ENCODE measurements at regions not wholly inside any gene's neighbourhood (a gene's known extent, or its start where the extent isn't known, plus 50 kb on each side); places are given as distances from the start of the nearest gene placed in this dataset.

GRCh38 chr1:232145768-232146167, 484.2 kb downstream of the SIPA1L2 start:
- Histone ChIP-seq H3K14ac (ENCODE audit: insufficient read depth, low read length) (no peak overlapping the region), H4K8ac (replicated peaks; ENCODE audit: insufficient read length, low read depth, low read length) (no peak overlapping the region), H3K4me1 (ENCODE audit: insufficient read depth, low read length) (peaks cover 2% of the 10 kb centered on the region; the same call in 1 of the 2 replicates), H4K5ac (ENCODE audit: insufficient read length, low read depth, low read length) (no peak overlapping the region), H3K56ac (ENCODE audit: insufficient read length, low read depth, low read length) (no peak overlapping the region), H3K4me2 (ENCODE audit: insufficient read depth, insufficient read length, low read length) (no peak overlapping the region), H2BK5ac (ENCODE audit: insufficient read length, low read length) (no peak overlapping the region), H3K79me1 (ENCODE audit: insufficient read depth, low read depth, low read length, poor library complexity, severe bottlenecking) (no peaks in the 10 kb centered on the region), H3K27me3 (ENCODE audit: insufficient read depth, low read length) (no peaks in the 10 kb centered on the region), H3K4ac (ENCODE audit: low read depth, low read length) (no peak overlapping the region), H3K9me3 (ENCODE audit: control insufficient read depth, low read depth, low read length) (no peaks in the 10 kb centered on the region), H4K20me1 (ENCODE audit: control insufficient read depth, insufficient read depth, insufficient read length) (no peaks in the 10 kb centered on the region), H3T11ph (ENCODE audit: low read length) (no peak overlapping the region), H3K79me2 (ENCODE audit: insufficient read depth, low read length) (no peaks in the 10 kb centered on the region), H3K23ac (ENCODE audit: insufficient read length, low read depth, low read length) (no peak overlapping the region), H3K9ac (ENCODE audit: extremely low read depth, insufficient read length, low read length) (no peak overlapping the region), H2BK15ac (ENCODE audit: low read depth, low read length) (no peak overlapping the region), H2BK120ac (ENCODE audit: low read depth, low read length, poor library complexity, severe bottlenecking) (no peak overlapping the region), H2AK5ac (ENCODE audit: insufficient read length, low read length) (no peak overlapping the region), H2BK20ac (ENCODE audit: low read depth, low read length, poor library complexity, severe bottlenecking) (no peak overlapping the region), H2AFZ (ENCODE audit: low read length) (no peak overlapping the region), H4K91ac (ENCODE audit: insufficient read length, low read depth, low read length) (no peak overlapping the region), H3K18ac (ENCODE audit: insufficient read length, low read depth, low read length) (no peak overlapping the region), H2BK12ac (ENCODE audit: insufficient read length, low read depth, low read length) (no peak overlapping the region), H3K27ac (ENCODE audit: insufficient read length, low read depth, low read length) (no peak overlapping the region), H3K23me2 (ENCODE audit: insufficient read length, low read depth, low read length, poor library complexity, severe bottlenecking) (no peaks in the 10 kb centered on the region)
- H3K36me3 Mint-ChIP-seq (ENCODE audit: insufficient read depth in 1 of 3, low read depth in 3 of 3): peaks cover 2 to 12% (median 6%) of the 10 kb centered on the region in 3 experiments; a peak in 6 of 7 replicates
- H3K4me3 Mint-ChIP-seq: no peak overlapping the region
- peaks cover 0 to 5% of the 10 kb centered on the region in 2 experiments; a peak in 3 of 5 replicates for H3K9me3 Mint-ChIP-seq
- no peak for TF ChIP-seq CTCF (conservative IDR thresholded peaks at IDR 0.05)
- no peak for DNase-seq
- no peak overlapping the region for H3K27ac Mint-ChIP-seq
- peaks cover 13 to 31% of the 10 kb centered on the region in 2 experiments for H3K4me1 Mint-ChIP-seq
- no peaks in the 10 kb centered on the region for H3K27me3 Mint-ChIP-seq (ENCODE audit: low read depth)
- WGBS (ENCODE audit: extremely low coverage, insufficient read length, low lambda C conversion rate): no CpG with 5 or more reads among the region's 2 CpGs
